ENCODE measurements at regions not wholly inside any gene's neighbourhood (a gene's known extent, or its start where the extent isn't known, plus 50 kb on each side); places are given as distances from the start of the nearest gene placed in this dataset.
"Not testable (repeated sequence)": the region's sequence is repeated elsewhere in the genome, so short reads cannot be mapped to it uniquely, and the experiment has no call there.

DNA sequence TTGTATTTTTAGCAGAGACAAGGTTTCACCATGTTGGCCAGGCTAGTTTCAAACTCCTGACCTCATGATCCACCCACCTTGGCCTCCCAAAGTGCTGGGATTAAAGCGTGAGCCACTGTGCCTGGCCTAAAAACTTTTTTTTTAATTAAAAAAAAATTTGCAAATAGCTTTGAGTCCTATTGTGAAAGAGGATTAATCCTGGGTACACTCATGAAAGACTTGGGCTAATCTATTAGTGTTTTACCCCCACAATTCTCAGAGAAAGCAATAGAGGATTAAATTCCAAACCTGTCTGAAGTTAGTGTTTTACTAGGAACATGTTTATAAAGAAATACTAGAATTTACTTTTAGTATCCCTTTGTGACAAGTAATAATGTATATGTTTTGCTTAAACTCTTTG lies 76.9 kb upstream of the ITGB1 start:
- Mint-ChIP-seq H3K4me3 (no peak overlapping the region), H3K4me1 (peaks cover 15% of the 10 kb centered on the region), H3K36me3 (ENCODE audit: low read depth) (no peaks in the 10 kb centered on the region), H3K27me3 (ENCODE audit: low read depth) (no peaks in the 10 kb centered on the region), H3K27ac (ENCODE audit: unreplicated experiment) (no peak overlapping the region), H3K9me3 (no peaks in the 10 kb centered on the region)
- no peak for DNase-seq (ENCODE audit: low read depth, low spot score)
- TF ChIP-seq, protein P1, sequence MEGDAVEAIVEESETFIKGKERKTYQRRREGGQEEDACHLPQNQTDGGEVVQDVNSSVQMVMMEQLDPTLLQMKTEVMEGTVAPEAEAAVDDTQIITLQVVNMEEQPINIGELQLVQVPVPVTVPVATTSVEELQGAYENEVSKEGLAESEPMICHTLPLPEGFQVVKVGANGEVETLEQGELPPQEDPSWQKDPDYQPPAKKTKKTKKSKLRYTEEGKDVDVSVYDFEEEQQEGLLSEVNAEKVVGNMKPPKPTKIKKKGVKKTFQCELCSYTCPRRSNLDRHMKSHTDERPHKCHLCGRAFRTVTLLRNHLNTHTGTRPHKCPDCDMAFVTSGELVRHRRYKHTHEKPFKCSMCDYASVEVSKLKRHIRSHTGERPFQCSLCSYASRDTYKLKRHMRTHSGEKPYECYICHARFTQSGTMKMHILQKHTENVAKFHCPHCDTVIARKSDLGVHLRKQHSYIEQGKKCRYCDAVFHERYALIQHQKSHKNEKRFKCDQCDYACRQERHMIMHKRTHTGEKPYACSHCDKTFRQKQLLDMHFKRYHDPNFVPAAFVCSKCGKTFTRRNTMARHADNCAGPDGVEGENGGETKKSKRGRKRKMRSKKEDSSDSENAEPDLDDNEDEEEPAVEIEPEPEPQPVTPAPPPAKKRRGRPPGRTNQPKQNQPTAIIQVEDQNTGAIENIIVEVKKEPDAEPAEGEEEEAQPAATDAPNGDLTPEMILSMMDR (conservative IDR thresholded peaks at IDR 0.05): no peak

DNA sequence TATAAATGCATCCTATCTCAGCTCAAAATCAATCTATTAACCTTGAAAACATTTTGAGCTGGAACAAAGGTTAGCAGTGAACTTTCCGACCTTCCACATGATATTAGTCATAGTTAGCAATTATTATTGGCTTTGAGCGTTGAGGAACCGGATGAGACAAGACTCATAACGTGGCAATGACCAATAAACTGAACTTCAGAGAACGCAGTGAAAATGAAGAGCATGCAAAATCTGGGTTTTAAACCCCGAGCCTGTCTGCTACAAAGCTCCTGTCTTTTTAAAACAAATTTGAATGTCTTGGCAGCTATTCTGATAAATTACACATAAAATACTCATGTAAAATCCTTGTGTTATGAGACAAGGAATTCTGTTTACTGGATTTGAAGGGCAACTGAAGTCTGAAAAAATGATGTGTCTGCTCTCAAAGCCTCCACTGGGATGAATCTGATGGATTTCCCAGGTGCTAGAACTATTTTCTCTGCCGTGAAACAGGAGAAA lies 74.7 kb upstream of the ITGB1 start:
- no peaks in the 10 kb centered on the region for H3K9me3 Mint-ChIP-seq
- no peak for DNase-seq (ENCODE audit: low read depth, low spot score)
- H3K27me3 Mint-ChIP-seq (ENCODE audit: low read depth): no peaks in the 10 kb centered on the region
- H3K27ac Mint-ChIP-seq (ENCODE audit: unreplicated experiment): no peak overlapping the region
- TF ChIP-seq, protein P1 (conservative IDR thresholded peaks at IDR 0.05): no peak
- no peaks in the 10 kb centered on the region for H3K36me3 Mint-ChIP-seq (ENCODE audit: low read depth)
- H3K4me3 Mint-ChIP-seq: no peak overlapping the region
- peaks cover 4% of the 10 kb centered on the region for H3K4me1 Mint-ChIP-seq

DNA sequence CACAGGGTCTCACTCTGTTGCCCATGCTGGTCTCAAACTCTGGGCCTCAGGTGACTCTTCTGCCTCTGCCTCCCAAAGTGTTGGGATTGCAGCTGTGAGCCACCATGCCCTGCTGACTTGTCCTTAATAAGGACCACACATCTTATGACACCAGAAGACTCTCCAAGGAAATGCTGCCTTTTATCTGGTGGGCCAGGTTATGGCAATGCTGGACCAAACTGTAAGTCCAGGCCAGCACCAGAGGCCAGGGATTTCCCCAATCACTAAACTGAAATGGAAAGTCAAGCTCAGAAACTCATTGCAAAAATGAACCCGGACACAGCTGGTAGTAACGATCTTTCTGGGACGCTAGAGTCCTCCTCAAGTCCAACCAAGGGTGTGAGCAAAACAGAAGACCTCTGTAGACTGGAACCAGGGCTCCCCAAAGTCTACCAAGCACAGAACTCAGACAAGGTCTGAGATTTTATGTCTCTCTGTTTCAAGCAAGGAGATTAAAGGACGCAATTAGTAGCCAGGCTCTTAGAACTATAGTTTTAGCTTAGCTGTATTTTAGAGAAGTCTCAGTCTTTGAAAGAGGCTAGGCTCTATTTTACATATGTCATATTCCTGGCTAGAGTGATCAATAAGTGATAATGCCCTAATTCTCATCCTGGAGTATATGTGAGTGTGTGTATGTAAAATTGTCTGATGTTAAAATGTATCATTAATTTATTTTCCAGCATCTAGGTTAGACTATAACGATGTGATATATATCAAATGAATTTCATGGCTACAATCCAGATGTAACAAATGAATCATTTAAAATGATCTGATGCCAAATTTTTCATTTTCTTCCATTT lies 74.0 kb upstream of the ITGB1 start:
- Mint-ChIP-seq H3K27ac (ENCODE audit: unreplicated experiment) (no peak overlapping the region), H3K4me1 (peaks cover 4% of the 10 kb centered on the region), H3K27me3 (ENCODE audit: low read depth) (no peaks in the 10 kb centered on the region), H3K36me3 (ENCODE audit: low read depth) (no peaks in the 10 kb centered on the region), H3K4me3 (no peak overlapping the region), H3K9me3 (no peaks in the 10 kb centered on the region)
- DNase-seq (ENCODE audit: low read depth, low spot score): no peak
- TF ChIP-seq, protein P1 (conservative IDR thresholded peaks at IDR 0.05): no peak

DNA sequence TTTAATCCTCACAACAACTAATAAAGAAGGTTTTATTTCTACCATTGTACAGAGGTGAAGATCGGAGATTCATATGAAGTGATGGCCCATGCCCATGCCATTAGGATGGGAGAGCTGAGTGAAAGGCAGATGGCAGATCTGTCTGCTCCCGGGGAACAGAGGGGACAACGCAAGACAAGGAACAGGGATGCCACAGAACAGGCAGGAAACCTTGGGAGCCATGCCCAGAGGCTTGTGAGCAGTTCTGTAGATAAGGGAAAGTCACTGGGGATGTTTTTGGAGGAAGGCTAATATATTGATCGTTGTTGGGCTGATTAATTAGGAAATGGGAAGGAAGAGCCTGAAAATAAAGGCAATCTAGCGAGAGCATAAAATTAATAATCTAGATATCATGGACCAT lies 73.1 kb upstream of the ITGB1 start:
- Mint-ChIP-seq H3K27ac (ENCODE audit: unreplicated experiment) (no peak overlapping the region), H3K27me3 (ENCODE audit: low read depth) (no peaks in the 10 kb centered on the region)
- DNase-seq (ENCODE audit: low read depth, low spot score): no peak

DNA sequence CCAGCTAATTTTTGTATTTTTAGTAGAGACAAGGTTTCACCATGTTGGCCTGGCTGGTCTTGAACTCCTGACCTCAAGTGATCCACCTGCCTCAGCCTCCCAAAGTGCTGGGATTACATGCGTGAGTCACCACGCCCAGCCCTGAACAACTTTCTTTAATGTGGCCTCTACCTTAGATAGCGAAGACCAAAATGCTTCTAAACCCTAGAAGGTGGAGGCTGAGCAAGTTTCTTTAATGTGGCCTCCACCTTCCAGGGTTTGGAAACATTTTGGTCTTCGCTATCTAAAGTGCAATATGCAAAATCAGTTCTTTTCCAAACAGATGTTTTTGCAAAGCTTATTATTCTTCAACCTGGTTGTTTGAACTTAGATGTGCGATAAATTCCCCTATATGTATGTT lies 70.5 kb upstream of the ITGB1 start:
- not testable (repeated sequence) for H3K27ac Mint-ChIP-seq (ENCODE audit: unreplicated experiment); H3K4me3 Mint-ChIP-seq; H3K9me3 Mint-ChIP-seq; DNase-seq (ENCODE audit: low read depth, low spot score); H3K27me3 Mint-ChIP-seq (ENCODE audit: low read depth); H3K36me3 Mint-ChIP-seq (ENCODE audit: low read depth)
- peaks cover 14% of the 10 kb centered on the region for H3K4me1 Mint-ChIP-seq

More for the DNA sequence above, 73.1 kb upstream of the ITGB1 start:
- Mint-ChIP-seq H3K4me1 (peaks cover 12% of the 10 kb centered on the region), H3K36me3 (ENCODE audit: low read depth) (no peaks in the 10 kb centered on the region), H3K4me3 (no peak overlapping the region), H3K9me3 (no peaks in the 10 kb centered on the region)
- TF ChIP-seq, protein P1 (conservative IDR thresholded peaks at IDR 0.05): no peak

DNA sequence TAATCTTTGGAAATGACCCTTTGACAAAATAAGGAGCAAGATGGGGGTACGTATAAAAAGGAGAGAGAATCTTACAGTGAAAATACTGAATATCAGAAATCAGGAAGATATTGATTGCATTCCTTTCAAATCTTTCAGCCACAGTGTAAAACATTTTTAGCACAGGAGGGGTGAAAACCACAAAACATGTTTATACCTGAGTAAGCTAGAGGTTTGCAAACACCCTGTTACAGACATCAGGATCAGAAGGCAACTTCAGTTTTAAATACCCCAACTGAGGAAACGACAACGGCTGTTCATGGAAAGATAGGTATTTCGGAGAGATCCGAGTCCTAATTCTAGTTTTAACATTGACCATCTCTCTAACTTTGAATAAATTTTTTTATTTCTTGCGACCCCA lies 69.1 kb upstream of the ITGB1 start:
- H3K4me3 Mint-ChIP-seq: no peak overlapping the region
- no peaks in the 10 kb centered on the region for H3K27me3 Mint-ChIP-seq (ENCODE audit: low read depth)
- no peaks in the 10 kb centered on the region for H3K36me3 Mint-ChIP-seq (ENCODE audit: low read depth)
- peaks cover 14% of the 10 kb centered on the region for H3K4me1 Mint-ChIP-seq
- no peaks in the 10 kb centered on the region for H3K9me3 Mint-ChIP-seq
- H3K27ac Mint-ChIP-seq (ENCODE audit: unreplicated experiment): no peak overlapping the region
- TF ChIP-seq, protein P1 (conservative IDR thresholded peaks at IDR 0.05): no peak
- no peak for DNase-seq (ENCODE audit: low read depth, low spot score)

Data from neural crest cell (in vitro differentiated cells).